Thoracic aorta (tissue), 2 donors: ENCODE measurements at regions not wholly inside any gene's neighbourhood (a gene's known extent, or its start where the extent isn't known, plus 50 kb on each side); places are given as distances from the start of the nearest gene placed in this dataset.

Experiments used
- ATAC-seq: fragments of 150-250 bp; one replicate; pipeline ENCODE4 v1.8.0; 2017; ENCODE audit warnings: low read depth; ENCODE audit not compliant: insufficient number of reproducible peaks, low FRiP score
- DNase-seq: peaks from one replicate; pipeline ENCODE4 v3.0.0-alpha.2; 2020; ENCODE audit warnings: low spot score
- H3K27ac ChIP-seq, 2 donors: fragments of 200-600 bp; sonication (generic); 1 replicate in 1 of 2; 2 replicates in 1 of 2; pipeline ENCODE4 v1.5.1; 2016; ENCODE audit warnings: mild to moderate bottlenecking in 2 of 2, moderate library complexity in 2 of 2
- H3K27me3 ChIP-seq: fragments of 200-600 bp; sonication (generic); replicated peaks from 2 replicates; pipeline ENCODE4 v1.6.0; 2016; ENCODE audit warnings: mild to moderate bottlenecking; ENCODE audit not compliant: insufficient read depth
- H3K36me3 ChIP-seq: fragments of 200-600 bp; sonication (generic); one replicate; pipeline ENCODE4 v1.5.1; 2016
- H3K4me1 ChIP-seq, 2 donors: fragments of 200-600 bp; sonication (generic); 1 replicate in 1 of 2; 2 replicates in 1 of 2; pipeline versions ENCODE4 v1.5.1 to v1.6.0; 2016; ENCODE audit warnings: low read depth in 2 of 2, mild to moderate bottlenecking in 1 of 2; ENCODE audit not compliant: control insufficient read depth in 1 of 2
- H3K4me3 ChIP-seq: fragments of 200-600 bp; sonication (generic); 2 replicates; pipeline ENCODE4 v1.5.1; 2016; ENCODE audit warnings: mild to moderate bottlenecking
- H3K9me3 ChIP-seq: fragments of 200-600 bp; sonication (generic); 2 replicates; pipeline ENCODE4 v1.5.1; 2016
- TF ChIP-seq, protein P1 (sequence below): fragments of 200-600 bp; sonication (generic); IDR thresholded peaks from one replicate; pipeline ENCODE4 v1.5.1; 2019; ENCODE audit warnings: antibody characterized with exemption

DNA sequence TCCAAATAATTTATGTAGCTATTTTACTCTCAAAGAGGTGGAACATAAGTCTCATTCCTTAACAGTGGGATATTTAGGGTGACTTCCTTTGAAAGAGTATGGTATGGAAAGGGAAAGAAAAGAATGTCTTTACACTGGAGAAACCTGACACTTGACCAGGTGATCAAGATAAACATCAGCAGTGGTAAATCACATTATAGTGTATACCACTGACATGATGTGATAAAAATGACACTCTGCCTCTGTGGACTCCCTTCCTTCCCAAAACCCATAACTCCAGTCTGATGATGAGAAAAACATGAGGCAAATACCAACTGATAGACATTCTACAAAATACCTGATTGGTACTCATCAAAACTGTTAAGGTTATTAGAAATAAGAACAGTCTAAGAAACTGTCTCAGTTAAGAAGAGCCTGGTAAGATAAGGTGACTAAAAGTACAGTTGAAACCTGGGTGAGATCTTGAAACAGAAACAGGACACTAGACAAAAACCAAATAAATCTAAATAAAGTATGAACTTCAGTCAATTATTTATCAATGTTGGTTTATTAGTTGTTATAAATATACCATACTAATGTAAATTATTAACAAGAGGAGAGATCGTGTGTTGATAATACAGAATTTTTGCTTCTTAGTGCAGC, 144.2 kb upstream of the PCDH18 start:
- H3K9me3 ChIP-seq = no peaks in the 10 kb centered on the region
- TF ChIP-seq, protein P1, sequence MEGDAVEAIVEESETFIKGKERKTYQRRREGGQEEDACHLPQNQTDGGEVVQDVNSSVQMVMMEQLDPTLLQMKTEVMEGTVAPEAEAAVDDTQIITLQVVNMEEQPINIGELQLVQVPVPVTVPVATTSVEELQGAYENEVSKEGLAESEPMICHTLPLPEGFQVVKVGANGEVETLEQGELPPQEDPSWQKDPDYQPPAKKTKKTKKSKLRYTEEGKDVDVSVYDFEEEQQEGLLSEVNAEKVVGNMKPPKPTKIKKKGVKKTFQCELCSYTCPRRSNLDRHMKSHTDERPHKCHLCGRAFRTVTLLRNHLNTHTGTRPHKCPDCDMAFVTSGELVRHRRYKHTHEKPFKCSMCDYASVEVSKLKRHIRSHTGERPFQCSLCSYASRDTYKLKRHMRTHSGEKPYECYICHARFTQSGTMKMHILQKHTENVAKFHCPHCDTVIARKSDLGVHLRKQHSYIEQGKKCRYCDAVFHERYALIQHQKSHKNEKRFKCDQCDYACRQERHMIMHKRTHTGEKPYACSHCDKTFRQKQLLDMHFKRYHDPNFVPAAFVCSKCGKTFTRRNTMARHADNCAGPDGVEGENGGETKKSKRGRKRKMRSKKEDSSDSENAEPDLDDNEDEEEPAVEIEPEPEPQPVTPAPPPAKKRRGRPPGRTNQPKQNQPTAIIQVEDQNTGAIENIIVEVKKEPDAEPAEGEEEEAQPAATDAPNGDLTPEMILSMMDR = no peak

DNA sequence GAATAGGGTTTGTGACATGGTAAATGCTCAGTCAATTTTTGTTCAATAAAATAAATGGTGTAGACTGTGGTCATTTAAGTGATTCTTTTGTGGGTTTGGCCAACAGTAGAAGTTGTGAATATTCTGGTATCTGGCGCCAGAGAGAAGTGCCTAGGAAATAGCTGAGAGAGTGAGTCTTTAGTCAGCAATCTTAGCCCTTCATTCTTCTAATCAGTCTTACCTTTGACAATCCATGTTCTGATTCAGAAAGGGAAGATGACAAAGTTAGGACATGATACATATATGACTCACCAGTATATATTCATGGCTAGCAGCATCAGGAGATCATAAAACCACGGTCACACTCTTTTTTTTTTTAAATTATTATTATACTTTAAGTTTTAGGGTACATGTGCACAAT, 141.8 kb upstream of the PCDH18 start:
- Histone ChIP-seq H3K27ac (no peak overlapping the region), H3K27me3 (no peaks in the 10 kb centered on the region), H3K4me1 (peaks cover 6 to 10% of the 10 kb centered on the region in 2 donors), H3K36me3 (no peaks in the 10 kb centered on the region), H3K9me3 (no peaks in the 10 kb centered on the region), H3K4me3 (no peak overlapping the region)
- DNase-seq = no peak
- ATAC-seq = no peak
- TF ChIP-seq, protein P1 = no peak

More for the DNA sequence above, 144.2 kb upstream of the PCDH18 start:
- Histone ChIP-seq H3K4me1 (peaks cover 6 to 10% of the 10 kb centered on the region in 2 donors), H3K4me3 (no peak overlapping the region), H3K27me3 (no peaks in the 10 kb centered on the region), H3K27ac (no peak overlapping the region), H3K36me3 (no peaks in the 10 kb centered on the region)
- no peak for ATAC-seq
- DNase-seq = no peak

DNA sequence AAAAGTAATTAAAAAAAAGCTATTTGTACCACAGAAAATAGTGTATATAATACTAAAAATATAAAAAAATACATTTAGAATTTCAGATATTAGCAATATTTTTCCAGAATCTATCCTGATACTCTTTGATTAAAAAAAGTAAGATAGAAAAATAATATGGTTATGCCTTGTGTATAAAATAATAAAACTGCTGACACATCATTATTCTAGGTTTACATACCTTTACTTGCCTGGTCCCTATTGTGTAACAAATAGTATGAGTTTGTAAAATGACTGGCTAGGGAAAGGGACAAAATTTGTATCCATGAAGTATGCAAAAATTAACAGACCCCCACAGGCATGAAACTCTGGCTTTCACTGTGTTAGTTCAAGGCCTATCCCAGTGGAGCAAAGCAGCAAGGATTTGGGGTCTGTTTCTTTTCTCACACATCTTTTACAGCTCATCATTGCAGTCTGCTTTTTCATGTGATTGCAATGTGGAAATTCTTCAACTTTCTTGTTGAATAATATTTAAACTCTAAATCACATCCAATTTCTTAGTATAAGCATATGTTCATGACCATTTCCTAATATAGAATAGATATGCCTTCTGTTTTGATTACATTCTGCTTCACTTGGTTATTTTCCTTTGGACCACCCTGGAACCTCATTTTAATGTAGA, 136.7 kb upstream of the PCDH18 start:
- H3K4me3 ChIP-seq = no peak overlapping the region
- H3K27ac ChIP-seq = no peak overlapping the region
- ATAC-seq (no peak), DNase-seq (no peak)
- peaks cover 0 to 8% of the 10 kb centered on the region in 2 donors for H3K4me1 ChIP-seq
- no peaks in the 10 kb centered on the region for H3K9me3 ChIP-seq
- TF ChIP-seq, protein P1 = no peak
- H3K36me3 ChIP-seq = no peaks in the 10 kb centered on the region
- no peaks in the 10 kb centered on the region for H3K27me3 ChIP-seq

DNA sequence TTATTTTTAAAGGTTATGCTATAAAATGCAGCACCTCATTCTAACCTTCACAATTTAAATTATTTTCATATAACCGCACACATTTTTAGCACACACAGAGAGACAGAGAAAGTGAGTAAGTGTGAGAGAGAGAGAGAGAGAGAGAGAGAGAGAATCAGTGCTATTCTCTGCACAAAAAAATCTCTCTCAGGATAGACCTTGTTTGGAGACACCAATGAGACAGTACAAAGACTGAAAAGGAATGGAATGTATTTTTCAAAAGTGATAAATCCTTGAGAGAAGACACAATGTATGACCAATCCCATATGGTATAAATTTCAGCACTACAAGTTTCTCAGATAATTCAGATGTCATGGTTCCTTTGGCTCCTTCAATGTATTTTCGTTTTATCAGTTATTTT, 132.1 kb upstream of the PCDH18 start:
- Histone ChIP-seq H3K4me1 (peaks cover 12 to 33% of the 10 kb centered on the region in 2 donors), H3K4me3 (no peak overlapping the region), H3K27me3 (no peaks in the 10 kb centered on the region), H3K9me3 (no peaks in the 10 kb centered on the region), H3K27ac (no peak overlapping the region), H3K36me3 (no peaks in the 10 kb centered on the region)
- no peak for ATAC-seq
- TF ChIP-seq, protein P1 = no peak
- no peak for DNase-seq

DNA sequence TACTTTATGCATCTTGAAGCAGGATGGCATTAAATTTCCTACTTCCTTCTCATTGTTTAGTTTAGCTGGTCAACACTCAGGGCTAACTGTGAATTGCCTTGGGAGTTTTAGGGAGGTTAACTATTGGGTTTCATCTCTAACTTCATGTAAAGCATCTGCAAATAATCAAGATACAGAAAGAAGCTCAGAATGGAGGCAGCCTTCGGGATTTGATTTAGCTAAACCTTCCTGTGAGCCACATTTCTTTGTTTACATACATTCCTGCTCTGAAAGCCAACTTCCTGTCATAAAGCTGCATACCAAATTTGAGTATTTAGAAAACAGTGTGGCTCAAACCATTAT, 131.7 kb upstream of the PCDH18 start:
- peak overlapping the region; percentile 45 to 57 for H3K27ac ChIP-seq
- DNase-seq (no peak), ATAC-seq (no peak)
- peaks cover 12 to 37% of the 10 kb centered on the region in 2 donors for H3K4me1 ChIP-seq
- H3K4me3 ChIP-seq = no peak overlapping the region
- no peaks in the 10 kb centered on the region for H3K9me3 ChIP-seq
- TF ChIP-seq, protein P1 = no peak
- H3K36me3 ChIP-seq = no peaks in the 10 kb centered on the region
- no peaks in the 10 kb centered on the region for H3K27me3 ChIP-seq
